AG04450 (cell line): ENCODE measurements at regions not wholly inside any gene's neighbourhood (a gene's known extent, or its start where the extent isn't known, plus 50 kb on each side); places are given as distances from the start of the nearest gene placed in this dataset.

Source experiments
- CTCF ChIA-PET: fragments of 300-600, 350-600 bp; formaldehyde crosslinking; extraction: SDS; loops from one replicate; lab custom pipeline; 2022; ENCODE audit warnings: antibody characterized with exemption, inconsistent platforms; lab: Charles Lee
- POLR2A ChIA-PET: fragments of 350-600 bp; formaldehyde crosslinking; extraction: SDS; loops from one replicate; lab custom pipeline; 2021; ENCODE audit warnings: antibody characterized with exemption, inconsistent platforms; lab: Yijun Ruan, JAX
- DNase-seq: peaks from one replicate; pipeline ENCODE4 v3.0.0-alpha.2; 2011; ENCODE audit warnings: low read depth, low spot score
- H3K27ac ChIP-seq: one replicate; pipeline ENCODE4 v1.5.1; 2012; ENCODE audit warnings: low read depth, low read length, control low read depth
- H3K27me3 ChIP-seq: one replicate; pipeline ENCODE4 v1.6.0; 2012; ENCODE audit warnings: low read length; ENCODE audit not compliant: control insufficient read depth, insufficient read depth
- H3K4me3 ChIP-seq: 2 replicates; pipeline ENCODE4 v1.5.1; 2011; ENCODE audit warnings: mild to moderate bottlenecking, low read depth, low read length, control low read depth
- H3K9me3 ChIP-seq: 2 replicates; pipeline ENCODE4 v1.5.1; 2012; ENCODE audit warnings: low read length; ENCODE audit not compliant: control insufficient read depth, insufficient read depth
- TF ChIP-seq, protein P1 (sequence below): IDR thresholded peaks from 2 replicates; pipeline ENCODE4 v1.5.1; 2011; ENCODE audit warnings: low read depth, low read length, control low read depth, inconsistent platforms

DNA sequence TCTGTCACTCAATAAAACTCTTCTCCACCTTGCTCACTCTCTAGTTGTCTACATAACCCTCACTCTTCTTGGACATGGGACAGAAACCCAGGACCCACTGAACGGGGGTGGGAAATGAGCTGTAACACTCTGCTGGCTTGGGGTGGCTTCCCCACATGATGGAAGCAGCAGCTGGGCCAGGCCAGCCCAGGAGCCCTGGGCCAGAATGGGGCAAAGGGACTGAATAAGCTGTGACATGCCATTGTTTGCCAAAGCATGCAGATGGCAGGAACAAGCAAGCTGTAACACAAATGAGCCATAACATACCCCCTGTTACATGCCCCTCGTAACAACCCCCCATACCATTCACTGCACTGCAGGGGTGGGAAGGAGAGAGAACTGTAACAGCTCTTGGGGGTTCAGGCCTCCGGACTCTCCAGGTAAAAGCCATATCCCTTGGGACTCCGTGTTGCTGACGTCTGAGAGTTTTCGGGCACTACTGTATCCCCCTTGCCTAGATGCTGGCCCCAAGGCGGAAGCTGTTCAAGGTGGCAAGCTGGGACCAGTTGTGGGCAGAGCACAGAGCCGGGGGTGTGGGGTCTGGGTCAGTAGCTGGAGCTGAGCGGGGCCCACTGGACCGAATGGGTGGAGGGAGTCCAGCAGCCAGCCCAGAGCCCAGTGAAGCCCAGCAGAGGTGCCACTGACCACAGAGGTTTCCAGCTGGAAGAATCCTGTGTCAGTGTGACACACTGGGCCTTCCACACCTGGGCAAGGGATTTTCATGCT is 56.1 kb upstream of the DMRTB1 start:
- TF ChIP-seq, protein P1, sequence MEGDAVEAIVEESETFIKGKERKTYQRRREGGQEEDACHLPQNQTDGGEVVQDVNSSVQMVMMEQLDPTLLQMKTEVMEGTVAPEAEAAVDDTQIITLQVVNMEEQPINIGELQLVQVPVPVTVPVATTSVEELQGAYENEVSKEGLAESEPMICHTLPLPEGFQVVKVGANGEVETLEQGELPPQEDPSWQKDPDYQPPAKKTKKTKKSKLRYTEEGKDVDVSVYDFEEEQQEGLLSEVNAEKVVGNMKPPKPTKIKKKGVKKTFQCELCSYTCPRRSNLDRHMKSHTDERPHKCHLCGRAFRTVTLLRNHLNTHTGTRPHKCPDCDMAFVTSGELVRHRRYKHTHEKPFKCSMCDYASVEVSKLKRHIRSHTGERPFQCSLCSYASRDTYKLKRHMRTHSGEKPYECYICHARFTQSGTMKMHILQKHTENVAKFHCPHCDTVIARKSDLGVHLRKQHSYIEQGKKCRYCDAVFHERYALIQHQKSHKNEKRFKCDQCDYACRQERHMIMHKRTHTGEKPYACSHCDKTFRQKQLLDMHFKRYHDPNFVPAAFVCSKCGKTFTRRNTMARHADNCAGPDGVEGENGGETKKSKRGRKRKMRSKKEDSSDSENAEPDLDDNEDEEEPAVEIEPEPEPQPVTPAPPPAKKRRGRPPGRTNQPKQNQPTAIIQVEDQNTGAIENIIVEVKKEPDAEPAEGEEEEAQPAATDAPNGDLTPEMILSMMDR = no peak
- no peak for DNase-seq
- H3K4me3 ChIP-seq = no peak overlapping the region
- no peak overlapping the region for H3K27ac ChIP-seq
- POLR2A ChIA-PET = interaction anchor here (0.6 to 1.7 kb wide), 2 partner anchors 10 to 239 kb away, joined by 3 to 6 read pairs; no protein-coding TSS in a partner anchor
- H3K9me3 ChIP-seq = peaks cover 5% of the 10 kb centered on the region; the same call in 1 of the 2 replicates
- peaks cover 37% of the 10 kb centered on the region for H3K27me3 ChIP-seq
- CTCF ChIA-PET = interaction anchor here (1.5 to 4.3 kb wide), 2 partner anchors 10 to 125 kb away, joined by 9 to 18 read pairs; no protein-coding TSS in a partner anchor

DNA sequence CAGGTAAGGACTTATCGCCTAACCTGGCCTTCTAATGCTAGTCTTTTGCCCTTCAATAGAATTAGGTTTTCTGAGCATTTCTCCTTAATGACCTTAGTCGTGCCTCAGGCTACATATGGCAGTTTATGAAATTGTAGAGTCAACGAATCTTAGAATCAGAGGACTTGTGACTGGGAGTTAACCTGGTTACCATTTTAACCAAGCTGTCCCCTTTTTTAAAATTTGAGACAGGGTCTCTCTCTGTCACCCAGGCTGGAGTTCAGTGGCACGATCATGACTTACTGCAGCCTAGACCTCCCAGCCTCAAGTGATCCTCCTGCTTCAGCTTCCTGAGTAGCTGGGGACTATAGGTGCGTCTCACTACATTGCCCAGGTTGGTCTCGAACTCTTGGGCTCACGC is 53.5 kb upstream of the DMRTB1 start:
- H3K27me3 ChIP-seq = peaks cover 38% of the 10 kb centered on the region
- H3K27ac ChIP-seq = no peak overlapping the region
- TF ChIP-seq, protein P1 = no peak
- H3K4me3 ChIP-seq = no peak overlapping the region
- POLR2A ChIA-PET = no interaction called here
- CTCF ChIA-PET = interaction anchor here (4.3 kb wide), 1 partner anchor 12 kb away, joined by 18 read pairs; no protein-coding TSS in a partner anchor
- DNase-seq = no peak
- peaks cover 5% of the 10 kb centered on the region; the same call in 1 of the 2 replicates for H3K9me3 ChIP-seq

DNA sequence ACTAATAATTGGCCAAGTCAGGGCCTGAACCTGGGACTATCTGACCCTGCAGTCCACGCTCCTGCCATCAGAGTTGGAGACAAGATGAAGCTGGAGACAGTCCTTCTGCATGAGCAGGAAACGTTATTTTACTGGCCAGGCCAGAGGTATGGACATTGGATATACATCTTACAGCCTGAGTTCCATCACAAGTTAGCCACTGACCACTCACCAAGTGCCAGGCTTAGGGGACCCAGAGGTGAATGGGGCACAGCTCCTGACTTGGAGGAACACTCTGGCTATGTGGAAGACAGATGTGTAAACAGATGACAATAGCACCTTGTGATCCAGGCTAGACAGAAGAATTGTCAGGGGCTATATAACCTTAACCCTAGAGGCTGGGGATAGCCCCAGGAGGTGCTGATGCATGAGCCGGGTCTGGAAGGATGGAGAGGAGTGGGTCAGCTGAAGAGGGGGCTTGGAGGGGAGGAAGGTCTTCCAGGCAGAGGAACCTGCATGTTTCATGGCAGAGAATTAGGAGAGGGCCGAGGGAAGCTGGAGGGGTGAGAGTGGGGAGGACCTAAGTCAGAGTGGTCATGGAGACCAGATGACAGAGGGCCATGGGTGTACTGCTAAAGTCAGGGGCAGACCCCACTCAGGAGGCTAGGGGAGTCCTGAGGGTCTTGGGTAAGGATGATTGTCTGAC is 52.5 kb upstream of the DMRTB1 start:
- ChIA-PET POLR2A (no interaction called here), CTCF (no interaction called here)
- DNase-seq = no peak
- Histone ChIP-seq H3K9me3 (peaks cover 5% of the 10 kb centered on the region; the same call in 1 of the 2 replicates), H3K27ac (no peak overlapping the region), H3K27me3 (peaks cover 38% of the 10 kb centered on the region), H3K4me3 (no peak overlapping the region)
- TF ChIP-seq, protein P1 = no peak

DNA sequence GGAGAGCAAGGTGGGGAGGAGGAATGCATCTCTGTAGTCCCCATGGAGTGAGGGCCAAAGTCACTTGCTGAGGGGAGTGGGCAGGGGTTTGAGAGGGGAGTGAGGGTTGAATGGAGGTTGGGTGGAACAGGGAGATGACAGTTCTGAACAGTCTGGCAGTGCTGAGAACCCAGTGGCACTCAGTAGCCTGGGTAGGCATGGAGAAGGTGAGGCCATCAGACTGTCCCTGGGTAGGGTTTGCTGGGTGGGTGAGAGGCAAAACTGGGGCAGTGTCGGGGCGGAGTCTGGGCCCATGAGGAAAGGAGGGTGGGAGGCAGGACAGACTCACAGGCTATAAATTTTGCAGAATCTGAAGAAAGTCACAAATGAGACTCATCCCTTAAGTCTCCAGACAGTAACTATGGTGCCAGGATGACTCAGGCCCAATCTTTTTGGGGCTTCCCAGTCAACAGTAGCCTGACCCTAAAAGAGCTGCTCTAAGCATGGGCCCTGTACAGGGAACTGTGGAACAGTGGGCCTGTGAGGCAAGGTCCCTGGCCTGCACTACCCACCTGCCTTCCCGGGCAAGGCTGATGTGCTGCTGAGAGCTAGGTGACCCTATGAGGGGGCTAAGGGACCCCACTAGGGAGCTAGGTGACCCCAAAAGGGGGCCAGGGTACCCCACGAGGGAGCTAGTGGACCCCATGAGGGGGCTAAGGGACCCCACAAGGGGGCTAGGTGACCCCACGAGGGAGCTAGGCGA is 51.0 kb upstream of the DMRTB1 start:
- DNase-seq = no peak
- CTCF ChIA-PET = interaction anchor here (2.1 kb wide), 1 partner anchor 130 kb away, joined by 14 read pairs; no protein-coding TSS in a partner anchor
- peaks cover 27% of the 10 kb centered on the region for H3K27me3 ChIP-seq

More for the DNA sequence above, 51.0 kb upstream of the DMRTB1 start:
- Histone ChIP-seq H3K9me3 (no peaks in the 10 kb centered on the region), H3K27ac (no peak overlapping the region), H3K4me3 (no peak overlapping the region)
- POLR2A ChIA-PET = no interaction called here
- TF ChIP-seq, protein P1 = no peak
